ENCODE measurements at regions not wholly inside any gene's neighbourhood (a gene's known extent, or its start where the extent isn't known, plus 50 kb on each side); places are given as distances from the start of the nearest gene placed in this dataset.
A peak's percentile ranks its signal among the peaks of the same experiment; 100 is the strongest.
"Not testable (repeated sequence)": the region's sequence is repeated elsewhere in the genome, so short reads cannot be mapped to it uniquely, and the experiment has no call there.

- DNase-seq (ENCODE audit: low spot score) = no peak
- TF ChIP-seq CTCF (IDR thresholded peaks at IDR 0.05; ENCODE audit: extremely low read depth, missing control alignments) = no peak
Observed at GRCh38 chr2:35495182-35495581, 860.4 kb upstream of the CRIM1 start.

DNA sequence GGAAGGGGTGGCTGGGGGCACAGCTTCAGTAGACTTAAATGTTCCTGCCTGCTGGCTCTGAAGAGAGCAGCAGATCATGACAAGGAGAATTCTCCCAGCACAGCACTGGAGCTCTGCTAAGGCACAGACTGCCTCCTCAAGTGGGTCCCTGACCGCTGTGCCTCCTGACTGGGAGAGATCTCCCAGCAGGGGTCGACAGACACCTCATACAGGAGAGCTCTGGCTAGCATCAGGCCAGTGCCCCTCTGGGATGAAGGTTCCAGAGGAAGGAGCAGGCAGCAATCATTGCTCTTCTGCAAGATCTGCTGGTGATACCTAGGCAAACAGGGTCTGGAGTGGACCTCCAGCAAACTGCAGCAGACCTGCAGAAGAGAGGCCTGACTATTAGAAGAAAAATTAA is 877.5 kb upstream of the CRIM1 start:
- DNase-seq (ENCODE audit: low spot score) = not testable (repeated sequence)

DNA sequence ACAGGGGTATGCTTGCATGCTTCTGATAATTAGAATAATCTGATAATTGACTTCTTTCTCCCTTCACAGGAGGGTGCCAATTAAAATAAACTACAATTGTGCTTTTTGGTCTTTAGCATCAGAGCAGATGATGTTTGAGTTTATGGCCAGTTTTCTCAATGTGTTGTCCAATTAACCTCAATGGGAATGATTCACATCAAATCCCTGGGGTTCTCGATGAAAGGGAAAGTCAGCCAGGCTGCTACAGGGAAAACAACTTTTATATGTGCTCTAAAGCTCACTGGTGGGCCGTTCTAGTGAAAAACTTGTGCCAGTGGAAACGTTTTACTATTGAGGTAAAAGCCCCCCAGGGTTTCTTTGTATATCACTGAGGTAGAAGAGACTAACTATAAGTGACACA is 887.3 kb upstream of the CRIM1 start:
- no peak for DNase-seq (ENCODE audit: low spot score)
- no peak for TF ChIP-seq CTCF (IDR thresholded peaks at IDR 0.05; ENCODE audit: extremely low read depth, missing control alignments)

GRCh38 chr2:35463805-35464596 is 891.6 kb upstream of the CRIM1 start:
- no peak for DNase-seq (ENCODE audit: low spot score)
- TF ChIP-seq CTCF (IDR thresholded peaks at IDR 0.05; ENCODE audit: extremely low read depth, missing control alignments) = no peak

- no peak for DNase-seq (ENCODE audit: low spot score)
- TF ChIP-seq CTCF (IDR thresholded peaks at IDR 0.05; ENCODE audit: extremely low read depth, missing control alignments) = no peak
Observed at GRCh38 chr2:35462226-35462998, 893.2 kb upstream of the CRIM1 start.

DNA sequence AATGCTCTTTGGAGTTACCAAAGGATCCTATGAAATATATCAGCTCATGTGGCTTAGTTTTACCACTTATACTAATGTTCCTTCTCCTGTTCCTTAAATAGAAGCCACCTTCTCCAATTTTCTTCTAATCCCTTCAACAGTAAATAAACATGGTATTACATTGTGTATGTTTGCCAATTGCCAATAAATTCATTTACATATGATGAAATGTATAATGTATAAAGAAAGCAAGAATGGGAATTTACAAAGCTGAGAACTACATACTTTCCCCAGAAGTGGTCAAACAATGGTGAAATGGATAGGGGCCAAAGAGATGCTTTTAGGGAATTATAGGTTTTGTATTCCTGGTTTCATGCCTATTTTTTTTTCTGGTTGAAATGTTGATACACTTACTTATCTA is 894.2 kb upstream of the CRIM1 start:
- no peak for DNase-seq (ENCODE audit: low spot score)
- TF ChIP-seq CTCF (IDR thresholded peaks at IDR 0.05; ENCODE audit: extremely low read depth, missing control alignments) = no peak

GRCh38 chr2:35454966-35455638 is 900.5 kb upstream of the CRIM1 start:
- no peak for DNase-seq (ENCODE audit: low spot score)
- peak; percentile 0 for TF ChIP-seq CTCF (IDR thresholded peaks at IDR 0.05; ENCODE audit: extremely low read depth, missing control alignments)
